ENCODE measurements at regions not wholly inside any gene's neighbourhood (a gene's known extent, or its start where the extent isn't known, plus 50 kb on each side); places are given as distances from the start of the nearest gene placed in this dataset.

GRCh38 chr2:35495182-35495581 lies 860.4 kb upstream of the CRIM1 start:
- TF ChIP-seq CTCF (IDR thresholded peaks at IDR 0.05; ENCODE audit: low read depth, low read length) (no peak), EZH2phosphoT487 (IDR thresholded peaks at IDR 0.05; ENCODE audit: low read depth) (no peak)

Data from OCI-LY3 (cell line).